GM12874 (cell line): ENCODE measurements at regions not wholly inside any gene's neighbourhood (a gene's known extent, or its start where the extent isn't known, plus 50 kb on each side); places are given as distances from the start of the nearest gene placed in this dataset.

Experiments used
- TF ChIP-seq, protein P1 (sequence below): IDR thresholded peaks from 2 replicates; pipeline ENCODE4 v1.5.1; 2011; ENCODE audit warnings: low read depth, mild to moderate bottlenecking, control low read depth, low read length, moderate library complexity; ENCODE audit not compliant: insufficient read depth

GRCh38 chr7:113491305-113491704, 373.0 kb upstream of the SMIM30 start:
- TF ChIP-seq, protein P1, sequence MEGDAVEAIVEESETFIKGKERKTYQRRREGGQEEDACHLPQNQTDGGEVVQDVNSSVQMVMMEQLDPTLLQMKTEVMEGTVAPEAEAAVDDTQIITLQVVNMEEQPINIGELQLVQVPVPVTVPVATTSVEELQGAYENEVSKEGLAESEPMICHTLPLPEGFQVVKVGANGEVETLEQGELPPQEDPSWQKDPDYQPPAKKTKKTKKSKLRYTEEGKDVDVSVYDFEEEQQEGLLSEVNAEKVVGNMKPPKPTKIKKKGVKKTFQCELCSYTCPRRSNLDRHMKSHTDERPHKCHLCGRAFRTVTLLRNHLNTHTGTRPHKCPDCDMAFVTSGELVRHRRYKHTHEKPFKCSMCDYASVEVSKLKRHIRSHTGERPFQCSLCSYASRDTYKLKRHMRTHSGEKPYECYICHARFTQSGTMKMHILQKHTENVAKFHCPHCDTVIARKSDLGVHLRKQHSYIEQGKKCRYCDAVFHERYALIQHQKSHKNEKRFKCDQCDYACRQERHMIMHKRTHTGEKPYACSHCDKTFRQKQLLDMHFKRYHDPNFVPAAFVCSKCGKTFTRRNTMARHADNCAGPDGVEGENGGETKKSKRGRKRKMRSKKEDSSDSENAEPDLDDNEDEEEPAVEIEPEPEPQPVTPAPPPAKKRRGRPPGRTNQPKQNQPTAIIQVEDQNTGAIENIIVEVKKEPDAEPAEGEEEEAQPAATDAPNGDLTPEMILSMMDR = no peak

- TF ChIP-seq, protein P1 = no peak
Measured at GRCh38 chr7:113487925-113488731, 369.8 kb upstream of the SMIM30 start.

GRCh38 chr7:113486548-113486947, 368.2 kb upstream of the SMIM30 start:
- TF ChIP-seq, protein P1 = no peak

- TF ChIP-seq, protein P1 = no peak
Measured at GRCh38 chr7:113483657-113484056, 365.3 kb upstream of the SMIM30 start.

DNA sequence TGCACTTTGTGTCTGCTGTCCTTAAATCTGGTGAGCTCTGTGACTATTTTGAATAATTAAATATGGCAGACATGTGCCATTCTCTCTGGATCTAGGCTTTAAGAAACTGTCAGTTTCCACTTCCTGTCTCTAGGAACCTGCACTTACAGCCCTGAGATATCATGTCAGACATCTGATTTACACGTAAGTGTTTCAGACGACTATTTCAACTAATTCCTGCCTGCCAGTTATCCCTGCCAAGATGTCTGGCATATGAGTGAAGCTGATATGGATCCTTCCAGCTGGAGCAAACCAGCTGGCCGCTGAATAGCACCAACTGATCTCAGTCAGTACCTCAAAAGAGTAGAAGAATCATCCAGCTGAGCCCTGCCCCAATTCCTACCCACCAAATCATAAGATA, 362.2 kb upstream of the SMIM30 start:
- TF ChIP-seq, protein P1 = no peak

DNA sequence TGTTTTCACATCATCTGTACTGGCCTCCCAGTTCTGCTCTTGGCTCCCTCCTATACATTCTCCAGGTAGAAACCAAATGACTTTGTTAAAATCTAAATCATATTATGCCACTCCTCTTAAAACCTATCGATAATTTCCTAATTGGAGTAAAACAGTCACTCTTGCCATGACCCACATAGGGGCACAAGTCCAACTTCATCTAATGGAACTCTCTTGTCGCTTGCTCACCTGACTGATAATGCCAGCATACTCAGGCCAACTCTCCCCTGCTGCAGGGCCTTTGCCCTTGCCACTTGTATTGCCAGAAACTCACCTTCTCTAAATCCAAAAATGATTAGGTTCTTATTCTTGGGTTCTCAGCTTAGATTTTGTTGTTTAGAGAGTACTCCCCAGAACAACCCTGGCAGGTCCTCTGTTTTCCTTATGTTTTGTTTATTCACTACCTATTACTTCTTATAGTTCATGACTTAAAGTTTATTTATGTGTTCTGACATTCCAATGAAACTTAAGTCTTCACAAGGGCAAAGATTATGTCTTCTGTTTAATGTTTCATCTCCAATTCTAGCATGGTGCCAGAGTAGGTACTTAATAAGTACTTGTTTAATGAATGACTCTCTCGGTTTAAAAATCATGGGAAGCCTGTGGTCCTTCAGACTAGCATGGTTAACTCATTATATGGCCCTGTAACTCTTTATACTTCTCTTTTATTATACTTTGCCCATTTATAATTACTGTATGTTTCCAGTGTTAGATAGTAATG, 345.9 kb upstream of the SMIM30 start:
- TF ChIP-seq, protein P1 = no peak

DNA sequence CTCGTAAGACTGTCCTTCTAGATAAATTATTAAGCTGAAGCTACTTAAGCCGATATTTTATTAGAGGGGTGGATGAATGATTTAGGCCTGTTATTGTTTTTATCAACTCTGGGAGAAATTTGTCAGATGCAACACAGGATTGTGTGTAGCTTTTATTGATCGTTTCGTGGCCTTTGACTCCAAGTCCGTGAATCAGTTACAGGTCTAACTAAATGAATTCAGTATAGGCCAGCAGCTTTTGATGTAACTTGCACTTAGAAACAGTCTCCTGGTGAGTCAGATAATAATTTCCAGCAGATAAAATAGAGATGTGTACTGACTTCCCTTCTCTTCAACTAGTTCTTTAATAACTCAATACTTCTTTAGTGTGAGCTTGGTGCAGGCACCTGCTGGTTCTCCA, 341.7 kb upstream of the SMIM30 start:
- TF ChIP-seq, protein P1 = no peak
